GM21367 (cell line): ENCODE measurements at regions not wholly inside any gene's neighbourhood (a gene's known extent, or its start where the extent isn't known, plus 50 kb on each side); places are given as distances from the start of the nearest gene placed in this dataset.
"Not testable (repeated sequence)": the region's sequence is repeated elsewhere in the genome, so short reads cannot be mapped to it uniquely, and the experiment has no call there.

Experiments
- ATAC-seq: cut with Tn5 transposase; IDR thresholded peaks from one replicate; pipeline ENCODE4 v1.9.1; 2021; ENCODE audit not compliant: unreplicated experiment

GRCh38 chr7:156324201-156324600 is 316.4 kb upstream of the RNF32 start:
- no peak for ATAC-seq

- not testable (repeated sequence) for ATAC-seq
Observed at GRCh38 chr7:156321430-156321829, 319.1 kb upstream of the RNF32 start.

GRCh38 chr7:156318926-156319325 is 321.6 kb upstream of the RNF32 start:
- no peak for ATAC-seq

GRCh38 chr7:156318426-156318825 is 322.1 kb upstream of the RNF32 start:
- no peak for ATAC-seq

GRCh38 chr7:156309016-156309620 is 331.5 kb upstream of the RNF32 start:
- ATAC-seq, result no peak

GRCh38 chr7:156307193-156307592 is 333.4 kb upstream of the RNF32 start:
- ATAC-seq, result no peak

GRCh38 chr7:156305351-156305750 is 335.2 kb upstream of the RNF32 start:
- ATAC-seq, result no peak

GRCh38 chr7:156282816-156283215 is 357.8 kb upstream of the RNF32 start:
- ATAC-seq, result no peak

- ATAC-seq, result no peak
Observed at GRCh38 chr7:156279635-156280034, 360.9 kb upstream of the RNF32 start.

- no peak for ATAC-seq
Observed at GRCh38 chr7:156275292-156275691, 365.3 kb upstream of the RNF32 start.

- no peak for ATAC-seq
Observed at GRCh38 chr7:156274557-156274956, 366.0 kb upstream of the RNF32 start.

- no peak for ATAC-seq
Observed at GRCh38 chr7:156261581-156261980, 379.0 kb upstream of the RNF32 start.

- no peak for ATAC-seq
Observed at GRCh38 chr7:156257904-156258303, 382.7 kb upstream of the RNF32 start.

GRCh38 chr7:156255635-156256034 is 384.9 kb upstream of the RNF32 start:
- no peak for ATAC-seq

GRCh38 chr7:156251861-156252260 is 388.7 kb upstream of the RNF32 start:
- no peak for ATAC-seq

- no peak for ATAC-seq
Observed at GRCh38 chr7:156240532-156240931, 400.0 kb upstream of the RNF32 start.

- ATAC-seq, result no peak
Observed at GRCh38 chr7:156238366-156239133, 402.0 kb upstream of the RNF32 start.

- no peak for ATAC-seq
Observed at GRCh38 chr7:156237614-156238013, 403.0 kb upstream of the RNF32 start.

GRCh38 chr7:156236936-156237599 is 403.5 kb upstream of the RNF32 start:
- ATAC-seq, result no peak

- no peak for ATAC-seq
Observed at GRCh38 chr7:156236181-156236889, 404.2 kb upstream of the RNF32 start.

- ATAC-seq, result no peak
Observed at GRCh38 chr7:156234666-156235494, 405.7 kb upstream of the RNF32 start.
